NT2/D1 (cell line): ENCODE measurements at regions not wholly inside any gene's neighbourhood (a gene's known extent, or its start where the extent isn't known, plus 50 kb on each side); places are given as distances from the start of the nearest gene placed in this dataset.

Experiments used
- SUZ12 ChIP-seq: IDR thresholded peaks from 2 replicates; pipeline ENCODE4 v1.6.1; 2011; ENCODE audit not compliant: insufficient read length, insufficient read depth; ENCODE audit errors: extremely low read depth
- YY1 ChIP-seq: IDR thresholded peaks from 2 replicates; pipeline ENCODE4 v1.6.1; 2011; ENCODE audit not compliant: insufficient read length, insufficient read depth

DNA sequence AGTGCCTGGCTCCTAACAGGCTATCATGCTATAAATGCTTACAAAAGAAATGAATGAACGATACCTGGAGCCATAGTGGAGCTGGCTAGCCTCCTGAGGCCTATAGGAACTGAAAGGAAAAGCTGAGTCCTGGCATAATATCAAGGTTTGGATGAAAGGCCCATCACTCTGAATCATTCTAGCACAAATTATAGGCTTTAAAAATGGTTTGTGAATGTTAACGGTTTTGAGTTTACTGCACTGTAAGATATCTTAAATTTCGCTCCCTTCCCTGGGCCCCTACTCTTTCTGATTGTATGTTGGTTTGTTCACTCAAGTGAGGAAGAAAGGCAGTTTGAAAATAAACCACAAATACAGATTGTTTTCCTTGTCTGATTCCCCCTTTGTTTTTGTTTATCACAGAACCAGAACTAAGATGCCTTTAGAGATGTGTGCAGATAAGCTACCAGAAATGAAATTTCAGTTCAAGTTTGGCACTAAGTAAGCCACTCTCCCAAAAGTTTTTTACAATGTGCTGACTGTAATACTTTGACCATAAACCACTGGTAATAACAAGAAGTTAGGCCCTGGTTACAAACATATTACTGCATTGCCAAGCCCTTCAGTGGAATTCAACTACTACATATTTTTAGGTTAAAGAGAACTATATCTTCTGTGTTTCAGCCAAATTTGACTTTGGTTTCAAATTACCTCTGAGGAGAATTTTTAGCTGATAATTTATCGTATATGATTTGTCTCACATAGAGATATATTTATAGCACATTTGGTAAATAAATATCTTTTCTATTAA, 89.5 kb downstream of the ALX1 start:
- no peak for TF ChIP-seq SUZ12
- no peak for TF ChIP-seq YY1
